ENCODE measurements at regions not wholly inside any gene's neighbourhood (a gene's known extent, or its start where the extent isn't known, plus 50 kb on each side); places are given as distances from the start of the nearest gene placed in this dataset.

GRCh38 chr4:176897226-176897625, 104.5 kb upstream of the VEGFC start:
- DNase-seq (ENCODE audit: insufficient read length, low spot score) (no peak), FAIRE-seq (no peak)

- DNase-seq (ENCODE audit: insufficient read length, low spot score) (no peak), FAIRE-seq (no peak)
These were observed 106.1 kb upstream of the VEGFC start for GRCh38 chr4:176898791-176899190.

- FAIRE-seq (no peak), DNase-seq (ENCODE audit: insufficient read length, low spot score) (peak; percentile 39)
These were observed 110.1 kb upstream of the VEGFC start for GRCh38 chr4:176902710-176903323.

GRCh38 chr4:176906709-176907108, 114.0 kb upstream of the VEGFC start:
- no peak for FAIRE-seq
- peak; percentile 39 for DNase-seq (ENCODE audit: insufficient read length, low spot score)

GRCh38 chr4:176910646-176911045, 117.9 kb upstream of the VEGFC start:
- no peak for FAIRE-seq
- DNase-seq (ENCODE audit: insufficient read length, low spot score): no peak

GRCh38 chr4:176919631-176920030, 126.9 kb upstream of the VEGFC start:
- FAIRE-seq (no peak), DNase-seq (ENCODE audit: insufficient read length, low spot score) (no peak)

- no peak for FAIRE-seq
These were observed 128.0 kb upstream of the VEGFC start for GRCh38 chr4:176920694-176921093.

GRCh38 chr4:176921256-176921655, 128.5 kb upstream of the VEGFC start:
- DNase-seq (ENCODE audit: insufficient read length, low spot score) (no peak), FAIRE-seq (no peak)

More at GRCh38 chr4:176920694-176921093, 128.0 kb upstream of the VEGFC start:
- DNase-seq (ENCODE audit: insufficient read length, low spot score): no peak

- FAIRE-seq (no peak), DNase-seq (ENCODE audit: insufficient read length, low spot score) (no peak)
These were observed 131.5 kb upstream of the VEGFC start for GRCh38 chr4:176924238-176924637.

GRCh38 chr4:176925962-176926361, 133.2 kb upstream of the VEGFC start:
- FAIRE-seq: no peak
- no peak for DNase-seq (ENCODE audit: insufficient read length, low spot score)

GRCh38 chr4:176927117-176927516, 134.4 kb upstream of the VEGFC start:
- no peak for FAIRE-seq
- DNase-seq (ENCODE audit: insufficient read length, low spot score): no peak

GRCh38 chr4:176927664-176928063, 134.9 kb upstream of the VEGFC start:
- FAIRE-seq (no peak), DNase-seq (ENCODE audit: insufficient read length, low spot score) (peak; percentile 49)

GRCh38 chr4:176939445-176939844, 146.7 kb upstream of the VEGFC start:
- DNase-seq (ENCODE audit: insufficient read length, low spot score) (no peak), FAIRE-seq (no peak)

GRCh38 chr4:176945334-176945733, 152.6 kb upstream of the VEGFC start:
- no peak for DNase-seq (ENCODE audit: insufficient read length, low spot score)
- no peak for FAIRE-seq

GRCh38 chr4:176949029-176949428, 156.3 kb upstream of the VEGFC start:
- DNase-seq (ENCODE audit: insufficient read length, low spot score) (no peak), FAIRE-seq (no peak)

GRCh38 chr4:176953021-176953420, 160.3 kb upstream of the VEGFC start:
- no peak for DNase-seq (ENCODE audit: insufficient read length, low spot score)
- no peak for FAIRE-seq

GRCh38 chr4:176957353-176958118, 164.8 kb upstream of the VEGFC start:
- no peak for DNase-seq (ENCODE audit: insufficient read length, low spot score)
- FAIRE-seq: peak; percentile 13

GRCh38 chr4:176959980-176960379, 167.3 kb upstream of the VEGFC start:
- DNase-seq (ENCODE audit: insufficient read length, low spot score) (no peak), FAIRE-seq (no peak)

- FAIRE-seq: no peak
- DNase-seq (ENCODE audit: insufficient read length, low spot score): no peak
These were observed 170.4 kb upstream of the VEGFC start for GRCh38 chr4:176963121-176963520.

GRCh38 chr4:176964116-176964691, 171.5 kb upstream of the VEGFC start:
- no peak for FAIRE-seq
- DNase-seq (ENCODE audit: insufficient read length, low spot score): peak; percentile 8

- DNase-seq (ENCODE audit: insufficient read length, low spot score) (no peak), FAIRE-seq (no peak)
These were observed 174.9 kb upstream of the VEGFC start for GRCh38 chr4:176967586-176967985.

- DNase-seq (ENCODE audit: insufficient read length, low spot score) (no peak), FAIRE-seq (no peak)
These were observed 175.4 kb upstream of the VEGFC start for GRCh38 chr4:176968094-176968493.

Measured in HTR-8/SVneo (cell line).